Trophoblast cell (in vitro differentiated cells and primary cell): ENCODE measurements at regions not wholly inside any gene's neighbourhood (a gene's known extent, or its start where the extent isn't known, plus 50 kb on each side); places are given as distances from the start of the nearest gene placed in this dataset.
A peak's percentile ranks its signal among the peaks of the same experiment; 100 is the strongest.

Experiments used
- DNase-seq, 2 donors: peaks; one replicate each; pipeline ENCODE4 v3.0.0-alpha.2; 2016
- H2AFZ ChIP-seq: 2 replicates; pipeline ENCODE4 v1.6.1; 2013; ENCODE audit warnings: low read length, moderate library complexity, mild to moderate bottlenecking; ENCODE audit not compliant: insufficient read depth, poor library complexity
- H2AK5ac ChIP-seq: 2 replicates; pipeline ENCODE4 v1.6.1; 2013; ENCODE audit warnings: mild to moderate bottlenecking, low read length
- H2BK120ac ChIP-seq: 2 replicates; pipeline ENCODE4 v1.6.1; 2013; ENCODE audit warnings: low read length, mild to moderate bottlenecking, moderate library complexity; ENCODE audit not compliant: insufficient read depth, poor library complexity
- H2BK12ac ChIP-seq: 2 replicates; pipeline ENCODE4 v1.6.1; 2013; ENCODE audit warnings: mild to moderate bottlenecking, low read length, moderate library complexity
- H2BK5ac ChIP-seq: 2 replicates; pipeline ENCODE4 v1.6.1; 2013; ENCODE audit warnings: low read length, low read depth, moderate library complexity, mild to moderate bottlenecking; ENCODE audit not compliant: poor library complexity
- H3K14ac ChIP-seq: 2 replicates; pipeline ENCODE4 v1.6.1; 2013; ENCODE audit warnings: mild to moderate bottlenecking, low read length
- H3K18ac ChIP-seq: 2 replicates; pipeline ENCODE4 v1.6.1; 2013; ENCODE audit warnings: mild to moderate bottlenecking, low read length
- H3K23ac ChIP-seq: 2 replicates; pipeline ENCODE4 v1.6.1; 2013; ENCODE audit warnings: low read length
- H3K27ac ChIP-seq: 2 replicates; pipeline ENCODE4 v1.5.1; 2013; ENCODE audit warnings: low read depth, mild to moderate bottlenecking, inconsistent platforms, low read length, moderate library complexity
- H3K27me3 ChIP-seq: 2 replicates; pipeline ENCODE4 v1.6.1; 2013; ENCODE audit warnings: inconsistent platforms, mild to moderate bottlenecking, low read length, moderate library complexity; ENCODE audit not compliant: insufficient read depth
- H3K36me3 ChIP-seq, 2 experiments: 1 replicate in 1 of 2; 2 replicates in 1 of 2; pipeline ENCODE4 v1.6.1; 2013; ENCODE audit warnings: low read length in 2 of 2, mild to moderate bottlenecking in 2 of 2, moderate library complexity in 1 of 2; ENCODE audit not compliant: insufficient read depth in 2 of 2, control insufficient read depth in 1 of 2
- H3K4ac ChIP-seq: 2 replicates; pipeline ENCODE4 v1.6.1; 2013; ENCODE audit warnings: low read depth, mild to moderate bottlenecking, low read length, moderate library complexity
- H3K4me1 ChIP-seq, 2 experiments: 1 replicate in 1 of 2; 2 replicates in 1 of 2; pipeline ENCODE4 v1.6.1; 2013; ENCODE audit warnings: low read length in 2 of 2, mild to moderate bottlenecking in 2 of 2, moderate library complexity in 1 of 2; ENCODE audit not compliant: insufficient read depth in 2 of 2, control insufficient read depth in 1 of 2
- H3K4me2 ChIP-seq: 2 replicates; pipeline ENCODE4 v1.6.1; 2013; ENCODE audit warnings: inconsistent platforms, mild to moderate bottlenecking, low read length, moderate library complexity
- H3K4me3 ChIP-seq: 2 replicates; pipeline ENCODE4 v1.5.1; 2013; ENCODE audit warnings: mild to moderate bottlenecking, low read depth, low read length, inconsistent platforms
- H3K79me1 ChIP-seq: one replicate; pipeline ENCODE4 v1.6.1; 2013; ENCODE audit warnings: low read length
- H3K79me2 ChIP-seq: 2 replicates; pipeline ENCODE4 v1.6.1; 2013; ENCODE audit warnings: low read length, mild to moderate bottlenecking; ENCODE audit not compliant: control insufficient read depth, insufficient read depth, poor library complexity
- H3K9ac ChIP-seq: 2 replicates; pipeline ENCODE4 v1.6.1; 2013; ENCODE audit warnings: mild to moderate bottlenecking, low read length
- H3K9me3 ChIP-seq: 2 replicates; pipeline ENCODE4 v1.6.1; 2013; ENCODE audit warnings: low read depth, mild to moderate bottlenecking, control low read depth, inconsistent platforms, low read length; ENCODE audit not compliant: insufficient read depth
- H4K12ac ChIP-seq: 2 replicates; pipeline ENCODE4 v1.6.1; 2013; ENCODE audit warnings: low read depth, mild to moderate bottlenecking, low read length, moderate library complexity
- H4K8ac ChIP-seq: 2 replicates; pipeline ENCODE4 v1.6.1; 2013; ENCODE audit warnings: low read depth, mild to moderate bottlenecking, low read length, moderate library complexity
- H4K91ac ChIP-seq: one replicate; pipeline ENCODE4 v1.6.1; 2013; ENCODE audit warnings: low read depth, mild to moderate bottlenecking, low read length, moderate library complexity
- WGBS: extraction: QIAGEN DNeasy Blood & Tissue Kit; methylation state at CpG from one replicate; pipeline ENCODE4 v1.1.7; 2013; ENCODE audit warnings: missing lambda C conversion rate; ENCODE audit not compliant: insufficient read length, insufficient coverage; ENCODE audit errors: extremely low coverage; 5-methylcytosine and 5-hydroxymethylcytosine counted together

DNA sequence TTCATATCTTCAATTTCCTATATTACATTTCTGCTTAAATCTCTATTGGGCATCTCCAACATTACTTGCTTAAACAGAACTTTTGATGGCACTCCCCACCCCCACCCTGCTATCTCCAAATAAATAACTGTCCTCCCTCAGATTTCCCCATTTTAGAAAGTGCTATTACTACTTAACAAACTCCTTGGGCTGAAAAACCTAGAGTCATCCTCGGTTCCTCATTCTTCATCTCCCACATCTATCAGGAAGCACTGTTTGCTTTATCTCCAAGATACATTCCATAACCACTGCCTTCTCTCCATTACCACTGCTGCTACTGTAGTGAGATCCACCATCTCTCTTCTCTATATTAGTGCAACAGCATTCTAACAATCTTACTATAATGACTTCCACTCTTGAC lies 150.4 kb upstream of the CYRIA start:
- Histone ChIP-seq H3K9ac (no peak overlapping the region), H3K18ac (no peak overlapping the region), H3K9me3 (no peaks in the 10 kb centered on the region), H2BK120ac (no peak overlapping the region), H3K4me2 (no peak overlapping the region), H3K27ac (no peak overlapping the region), H4K8ac (no peak overlapping the region), H4K91ac (no peak overlapping the region), H2AFZ (no peak overlapping the region), H3K23ac (no peak overlapping the region), H3K36me3 (no peaks in the 10 kb centered on the region), H3K79me1 (no peaks in the 10 kb centered on the region), H4K12ac (no peak overlapping the region), H2BK5ac (no peak overlapping the region), H3K14ac (no peak overlapping the region), H3K4me3 (no peak overlapping the region), H3K79me2 (no peaks in the 10 kb centered on the region), H3K27me3 (no peaks in the 10 kb centered on the region), H3K4me1 (no peaks in the 10 kb centered on the region), H3K4ac (no peak overlapping the region), H2BK12ac (no peak overlapping the region), H2AK5ac (no peak overlapping the region)
- WGBS: no CpG with 5 or more reads among the region's 1 CpG
- DNase-seq: no peak

DNA sequence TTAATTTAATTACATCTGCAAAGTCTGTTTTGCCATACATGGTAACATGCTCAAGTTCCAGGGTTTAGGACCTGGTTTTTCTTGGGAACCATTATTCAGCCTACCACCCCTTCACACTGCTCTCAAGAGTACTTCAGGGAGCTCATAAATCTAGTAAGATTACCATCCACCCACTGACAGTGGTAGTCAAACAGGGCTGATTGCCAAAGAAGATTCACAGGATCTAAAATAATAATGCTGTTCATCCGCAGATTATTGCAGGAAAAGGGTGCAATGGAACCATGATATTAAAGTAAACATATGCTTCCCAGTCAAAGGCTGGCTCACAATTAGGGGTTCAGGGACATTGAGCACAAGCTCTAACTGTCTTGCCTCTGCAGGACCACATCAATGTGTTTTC lies 148.0 kb upstream of the CYRIA start:
- Histone ChIP-seq H4K8ac (no peak overlapping the region), H2AK5ac (no peak overlapping the region), H3K4me3 (no peak overlapping the region), H3K4me1 (no peaks in the 10 kb centered on the region), H3K4ac (no peak overlapping the region), H3K36me3 (no peaks in the 10 kb centered on the region), H2BK120ac (no peak overlapping the region), H3K14ac (no peak overlapping the region), H3K9me3 (no peaks in the 10 kb centered on the region), H3K4me2 (no peak overlapping the region), H3K9ac (no peak overlapping the region), H3K79me1 (no peaks in the 10 kb centered on the region), H2BK5ac (no peak overlapping the region), H3K18ac (no peak overlapping the region), H3K27me3 (no peaks in the 10 kb centered on the region), H2AFZ (no peak overlapping the region), H4K91ac (no peak overlapping the region), H3K27ac (no peak overlapping the region), H3K23ac (no peak overlapping the region), H2BK12ac (no peak overlapping the region), H4K12ac (no peak overlapping the region), H3K79me2 (no peaks in the 10 kb centered on the region)
- DNase-seq: no peak
- WGBS: no CpG with 5 or more reads among the region's 1 CpG

DNA sequence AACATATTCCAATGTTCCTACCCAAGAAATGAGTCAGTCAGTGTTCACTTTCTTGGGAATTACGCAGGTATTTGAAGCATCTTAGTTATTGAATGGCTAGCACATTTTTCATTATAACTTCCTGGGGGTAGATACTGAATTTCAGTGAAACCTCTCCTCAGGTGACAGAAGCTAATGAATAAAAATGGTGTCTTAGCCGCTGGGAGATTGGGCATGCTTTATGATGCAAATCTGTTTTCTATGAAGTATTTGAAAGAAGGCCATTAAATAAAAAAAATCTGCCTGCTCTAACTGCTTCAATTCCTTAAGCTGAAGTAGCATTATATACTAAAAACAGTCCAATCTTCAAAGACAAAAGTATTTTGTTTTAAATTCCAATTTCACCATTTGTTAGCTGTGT lies 132.8 kb upstream of the CYRIA start:
- no peak overlapping the region for H3K23ac ChIP-seq
- H3K14ac ChIP-seq: no peak overlapping the region
- H2AFZ ChIP-seq: no peak overlapping the region
- H3K27ac ChIP-seq: no peak overlapping the region
- no peak overlapping the region for H3K18ac ChIP-seq
- no peak overlapping the region for H3K4ac ChIP-seq
- H4K91ac ChIP-seq: no peak overlapping the region
- no peaks in the 10 kb centered on the region for H3K9me3 ChIP-seq
- no peak overlapping the region for H2BK120ac ChIP-seq
- no peaks in the 10 kb centered on the region for H3K27me3 ChIP-seq
- no peak overlapping the region for H3K4me2 ChIP-seq
- H3K4me1 ChIP-seq: no peaks in the 10 kb centered on the region
- no peak overlapping the region for H3K9ac ChIP-seq
- H3K79me1 ChIP-seq: no peaks in the 10 kb centered on the region
- no peak overlapping the region for H2BK5ac ChIP-seq
- no peak overlapping the region for H3K4me3 ChIP-seq
- no peak overlapping the region for H2BK12ac ChIP-seq
- H4K8ac ChIP-seq: no peak overlapping the region
- H2AK5ac ChIP-seq: no peak overlapping the region
- no peaks in the 10 kb centered on the region for H3K79me2 ChIP-seq
- H3K36me3 ChIP-seq: no peaks in the 10 kb centered on the region
- DNase-seq: peak in 1 of 2 donors; percentile 80
- no CpG with 5 or more reads among the region's 2 CpGs for WGBS
- H4K12ac ChIP-seq: no peak overlapping the region

DNA sequence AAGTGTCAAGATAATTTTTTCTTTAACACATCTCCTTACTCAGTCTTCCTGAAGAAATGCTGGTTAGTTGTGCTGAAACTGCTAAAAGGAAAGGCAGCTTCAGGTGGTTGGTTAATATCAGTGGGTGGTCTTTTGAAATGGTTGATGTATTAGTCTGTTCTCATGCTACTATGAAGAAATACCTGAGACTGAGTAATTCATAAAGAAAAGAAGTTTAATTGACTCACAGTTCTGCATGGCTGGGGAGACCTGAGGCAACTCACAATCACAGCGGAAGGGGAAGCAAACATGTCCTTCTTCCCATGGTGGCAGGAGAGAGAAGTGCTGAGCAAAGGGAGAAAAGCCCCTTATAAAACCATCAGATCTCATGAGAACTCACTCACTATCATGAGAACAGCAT lies 125.9 kb upstream of the CYRIA start:
- H2AFZ ChIP-seq: no peak overlapping the region
- no peak for DNase-seq
- no peak overlapping the region for H4K12ac ChIP-seq
- H4K8ac ChIP-seq: no peak overlapping the region
- WGBS: no CpG with 5 or more reads among the region's 1 CpG
- no peak overlapping the region for H3K9ac ChIP-seq
- no peak overlapping the region for H2BK12ac ChIP-seq
- no peak overlapping the region for H2AK5ac ChIP-seq
- no peaks in the 10 kb centered on the region for H3K4me1 ChIP-seq
- no peak overlapping the region for H3K14ac ChIP-seq
- no peaks in the 10 kb centered on the region for H3K27me3 ChIP-seq
- no peak overlapping the region for H4K91ac ChIP-seq
- no peak overlapping the region for H3K4me2 ChIP-seq
- no peak overlapping the region for H3K27ac ChIP-seq
- no peak overlapping the region for H2BK120ac ChIP-seq
- no peak overlapping the region for H3K4me3 ChIP-seq
- H2BK5ac ChIP-seq: no peak overlapping the region
- no peaks in the 10 kb centered on the region for H3K36me3 ChIP-seq
- H3K4ac ChIP-seq: no peak overlapping the region
- no peaks in the 10 kb centered on the region for H3K79me1 ChIP-seq
- no peak overlapping the region for H3K23ac ChIP-seq
- H3K9me3 ChIP-seq: no peaks in the 10 kb centered on the region
- no peaks in the 10 kb centered on the region for H3K79me2 ChIP-seq
- no peak overlapping the region for H3K18ac ChIP-seq
